ENCODE measurements at regions not wholly inside any gene's neighbourhood (a gene's known extent, or its start where the extent isn't known, plus 50 kb on each side); places are given as distances from the start of the nearest gene placed in this dataset.

- peak; percentile 52 to 55 for DNase-seq (ENCODE audit: low read depth in 2 of 2)
These were observed 119.9 kb upstream of the ANKRD55 start for GRCh38 chr5:56352808-56353590.

GRCh38 chr5:56350597-56351170 lies 117.6 kb upstream of the ANKRD55 start:
- peak; percentile 77 to 99 for DNase-seq (ENCODE audit: low read depth in 2 of 2)

GRCh38 chr5:56350011-56350596 lies 117.0 kb upstream of the ANKRD55 start:
- peak in 1 of 2 donors; percentile 25 for DNase-seq (ENCODE audit: low read depth in 2 of 2)

GRCh38 chr5:56349461-56349860 lies 116.3 kb upstream of the ANKRD55 start:
- DNase-seq (ENCODE audit: low read depth in 2 of 2), result no peak

- peak in 1 of 2 donors; percentile 76 for DNase-seq (ENCODE audit: low read depth in 2 of 2)
These were observed 113.8 kb upstream of the ANKRD55 start for GRCh38 chr5:56346741-56347535.

GRCh38 chr5:56346044-56346710 lies 113.0 kb upstream of the ANKRD55 start:
- DNase-seq (ENCODE audit: low read depth in 2 of 2), result no peak

- no peak for DNase-seq (ENCODE audit: low read depth in 2 of 2)
These were observed 112.2 kb upstream of the ANKRD55 start for GRCh38 chr5:56345352-56345751.

GRCh38 chr5:56344594-56344993 lies 111.5 kb upstream of the ANKRD55 start:
- DNase-seq (ENCODE audit: low read depth in 2 of 2), result no peak

GRCh38 chr5:56343988-56344387 lies 110.9 kb upstream of the ANKRD55 start:
- DNase-seq (ENCODE audit: low read depth in 2 of 2), result no peak

- peak in 1 of 2 donors; percentile 87 for DNase-seq (ENCODE audit: low read depth in 2 of 2)
These were observed 109.5 kb upstream of the ANKRD55 start for GRCh38 chr5:56342616-56343015.

- DNase-seq (ENCODE audit: low read depth in 2 of 2), result no peak
These were observed 107.3 kb upstream of the ANKRD55 start for GRCh38 chr5:56340196-56340980.

GRCh38 chr5:56339732-56340131 lies 106.6 kb upstream of the ANKRD55 start:
- peak in 1 of 2 donors; percentile 33 for DNase-seq (ENCODE audit: low read depth in 2 of 2)

- DNase-seq (ENCODE audit: low read depth in 2 of 2), result peak in 1 of 2 donors; percentile 70
These were observed 104.7 kb upstream of the ANKRD55 start for GRCh38 chr5:56337715-56338319.

GRCh38 chr5:56335212-56335611 lies 102.1 kb upstream of the ANKRD55 start:
- no peak for DNase-seq (ENCODE audit: low read depth in 2 of 2)

- no peak for DNase-seq (ENCODE audit: low read depth in 2 of 2)
These were observed 97.7 kb upstream of the ANKRD55 start for GRCh38 chr5:56330806-56331205.

- no peak for DNase-seq (ENCODE audit: low read depth in 2 of 2)
These were observed 97.0 kb upstream of the ANKRD55 start for GRCh38 chr5:56330167-56330566.

GRCh38 chr5:56329652-56330051 lies 96.5 kb upstream of the ANKRD55 start:
- DNase-seq (ENCODE audit: low read depth in 2 of 2), result no peak

GRCh38 chr5:56328753-56329560 lies 95.8 kb upstream of the ANKRD55 start:
- peak; percentile 37 to 79 for DNase-seq (ENCODE audit: low read depth in 2 of 2)

- DNase-seq (ENCODE audit: low read depth in 2 of 2), result no peak
These were observed 94.7 kb upstream of the ANKRD55 start for GRCh38 chr5:56327809-56328208.
